ENCODE measurements at regions not wholly inside any gene's neighbourhood (a gene's known extent, or its start where the extent isn't known, plus 50 kb on each side); places are given as distances from the start of the nearest gene placed in this dataset.
A peak's percentile ranks its signal among the peaks of the same experiment; 100 is the strongest.

- no peaks in the 10 kb centered on the region for H3K36me3 ChIP-seq
- H3K27ac ChIP-seq: no peak overlapping the region
- peak in 1 of 2 donors; percentile 46 for DNase-seq (ENCODE audit: low spot score in 2 of 2)
- no peaks in the 10 kb centered on the region for H3K4me1 ChIP-seq
- H3K9me3 ChIP-seq: no peaks in the 10 kb centered on the region
- H3K4me3 ChIP-seq: no peak overlapping the region
- H3K27me3 ChIP-seq: no peaks in the 10 kb centered on the region
- no peak for TF ChIP-seq CTCF (IDR thresholded peaks at IDR 0.05)
- intact Hi-C loops (cut with DNase I): no loop called here
Measured at GRCh38 chr1:29671446-29672356, 435.4 kb downstream of the PTPRU start.

GRCh38 chr1:29670752-29671151 is 434.4 kb downstream of the PTPRU start:
- no peak overlapping the region for H3K4me3 ChIP-seq
- no peaks in the 10 kb centered on the region for H3K9me3 ChIP-seq
- intact Hi-C loops (cut with DNase I): no loop called here
- H3K27me3 ChIP-seq: no peaks in the 10 kb centered on the region
- no peak overlapping the region for H3K27ac ChIP-seq
- TF ChIP-seq CTCF (IDR thresholded peaks at IDR 0.05): no peak
- peak in 1 of 2 donors; percentile 39 for DNase-seq (ENCODE audit: low spot score in 2 of 2)
- H3K4me1 ChIP-seq: no peaks in the 10 kb centered on the region
- H3K36me3 ChIP-seq: no peaks in the 10 kb centered on the region

GRCh38 chr1:29669912-29670311 is 433.6 kb downstream of the PTPRU start:
- DNase-seq (ENCODE audit: low spot score in 2 of 2): peak in 1 of 2 donors; percentile 5
- no peak overlapping the region for H3K27ac ChIP-seq
- H3K27me3 ChIP-seq: no peaks in the 10 kb centered on the region
- TF ChIP-seq CTCF (IDR thresholded peaks at IDR 0.05): no peak
- H3K4me1 ChIP-seq: no peaks in the 10 kb centered on the region
- no peaks in the 10 kb centered on the region for H3K36me3 ChIP-seq
- intact Hi-C loops (cut with DNase I): no loop called here
- H3K9me3 ChIP-seq: no peaks in the 10 kb centered on the region
- no peak overlapping the region for H3K4me3 ChIP-seq

GRCh38 chr1:29669158-29669871 is 433.0 kb downstream of the PTPRU start:
- Histone ChIP-seq H3K27ac (no peak overlapping the region), H3K4me3 (no peak overlapping the region), H3K4me1 (no peaks in the 10 kb centered on the region), H3K9me3 (no peaks in the 10 kb centered on the region), H3K27me3 (no peaks in the 10 kb centered on the region), H3K36me3 (no peaks in the 10 kb centered on the region)
- intact Hi-C loops (cut with DNase I): no loop called here
- peak in 1 of 2 donors; percentile 13 for DNase-seq (ENCODE audit: low spot score in 2 of 2)
- TF ChIP-seq CTCF (IDR thresholded peaks at IDR 0.05): no peak

- Histone ChIP-seq H3K4me1 (no peaks in the 10 kb centered on the region), H3K9me3 (no peaks in the 10 kb centered on the region), H3K36me3 (no peaks in the 10 kb centered on the region), H3K4me3 (no peak overlapping the region), H3K27ac (no peak overlapping the region), H3K27me3 (no peaks in the 10 kb centered on the region)
- DNase-seq (ENCODE audit: low spot score in 2 of 2): peak in 1 of 2 donors; percentile 12
- intact Hi-C loops (cut with DNase I): no loop called here
- no peak for TF ChIP-seq CTCF (IDR thresholded peaks at IDR 0.05)
Measured at GRCh38 chr1:29668551-29669157, 432.3 kb downstream of the PTPRU start.
